C4-2B (cell line): ENCODE measurements at regions not wholly inside any gene's neighbourhood (a gene's known extent, or its start where the extent isn't known, plus 50 kb on each side); places are given as distances from the start of the nearest gene placed in this dataset.
A peak's percentile ranks its signal among the peaks of the same experiment; 100 is the strongest.

ENCODE experiments used
- ZFX ChIP-seq: fragments of 450-650 bp; IDR thresholded peaks from 2 replicates; pipeline ENCODE4 v1.6.1; 2017
- TF ChIP-seq, protein P1 (sequence below): fragments of 450-650 bp; conservative IDR thresholded peaks from 2 replicates; pipeline ENCODE4 v1.5.1; 2017; ENCODE audit warnings: mild to moderate bottlenecking

DNA sequence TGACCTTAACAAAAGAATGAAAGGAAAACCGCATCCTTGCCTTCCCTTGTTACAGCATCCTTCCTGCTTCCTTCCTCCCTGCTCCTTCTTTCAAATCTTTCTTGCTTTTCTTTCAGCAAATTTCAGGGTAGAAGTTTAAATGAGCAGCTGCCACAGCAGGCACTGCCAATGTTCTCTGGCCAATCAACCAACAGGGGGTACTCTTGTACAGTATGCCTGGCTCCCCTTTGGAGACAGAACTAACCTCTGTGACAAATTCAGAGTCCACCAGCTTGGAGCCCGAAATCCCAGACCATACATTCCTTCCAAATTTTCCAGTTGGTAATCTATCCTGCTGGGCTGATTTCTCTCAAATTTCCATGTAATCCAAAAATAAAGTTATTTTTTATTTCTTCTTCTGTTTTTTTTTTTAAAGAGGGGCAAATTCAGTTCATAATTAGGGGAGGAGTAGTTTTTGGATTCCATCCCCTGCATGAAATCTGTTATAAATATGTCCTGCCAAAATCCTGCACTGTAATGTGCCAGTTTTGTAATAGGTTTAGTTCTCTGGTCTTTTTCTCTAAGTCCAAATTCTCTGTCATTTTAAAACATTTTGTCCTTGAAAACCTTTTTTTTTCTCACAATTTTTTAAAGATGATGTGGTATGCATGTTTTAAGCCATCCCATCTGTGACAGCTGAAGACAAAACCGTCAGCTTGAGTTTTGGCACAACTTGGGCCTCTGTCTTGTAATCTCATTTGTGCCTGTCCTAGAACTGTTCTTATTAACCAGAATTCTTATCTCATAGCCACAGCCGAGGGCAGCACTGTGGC lies 610.0 kb upstream of the LMO3 start:
- TF ChIP-seq, protein P1, sequence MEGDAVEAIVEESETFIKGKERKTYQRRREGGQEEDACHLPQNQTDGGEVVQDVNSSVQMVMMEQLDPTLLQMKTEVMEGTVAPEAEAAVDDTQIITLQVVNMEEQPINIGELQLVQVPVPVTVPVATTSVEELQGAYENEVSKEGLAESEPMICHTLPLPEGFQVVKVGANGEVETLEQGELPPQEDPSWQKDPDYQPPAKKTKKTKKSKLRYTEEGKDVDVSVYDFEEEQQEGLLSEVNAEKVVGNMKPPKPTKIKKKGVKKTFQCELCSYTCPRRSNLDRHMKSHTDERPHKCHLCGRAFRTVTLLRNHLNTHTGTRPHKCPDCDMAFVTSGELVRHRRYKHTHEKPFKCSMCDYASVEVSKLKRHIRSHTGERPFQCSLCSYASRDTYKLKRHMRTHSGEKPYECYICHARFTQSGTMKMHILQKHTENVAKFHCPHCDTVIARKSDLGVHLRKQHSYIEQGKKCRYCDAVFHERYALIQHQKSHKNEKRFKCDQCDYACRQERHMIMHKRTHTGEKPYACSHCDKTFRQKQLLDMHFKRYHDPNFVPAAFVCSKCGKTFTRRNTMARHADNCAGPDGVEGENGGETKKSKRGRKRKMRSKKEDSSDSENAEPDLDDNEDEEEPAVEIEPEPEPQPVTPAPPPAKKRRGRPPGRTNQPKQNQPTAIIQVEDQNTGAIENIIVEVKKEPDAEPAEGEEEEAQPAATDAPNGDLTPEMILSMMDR, result peak; percentile 29
- no peak for TF ChIP-seq ZFX
